ENCODE measurements at regions not wholly inside any gene's neighbourhood (a gene's known extent, or its start where the extent isn't known, plus 50 kb on each side); places are given as distances from the start of the nearest gene placed in this dataset.

- in situ Hi-C loops (cut with MboI; ENCODE audit: low sequenced_read_pairs, unreplicated experiment) = no loop called here
- no peak for TF ChIP-seq CTCF (IDR thresholded peaks at IDR 0.05; ENCODE audit: borderline replicate concordance, control extremely low read depth, extremely low read depth, insufficient read depth, missing control alignments)
- no peak for DNase-seq (ENCODE audit: low spot score)
Measured at GRCh38 chr6:93120154-93120742, 299.1 kb downstream of the EPHA7 start.

GRCh38 chr6:93105907-93106306 is 313.5 kb downstream of the EPHA7 start:
- DNase-seq (ENCODE audit: low spot score) = no peak
- TF ChIP-seq CTCF (IDR thresholded peaks at IDR 0.05; ENCODE audit: borderline replicate concordance, control extremely low read depth, extremely low read depth, insufficient read depth, missing control alignments) = no peak
- in situ Hi-C loops (cut with MboI; ENCODE audit: low sequenced_read_pairs, unreplicated experiment) = no loop called here

DNA sequence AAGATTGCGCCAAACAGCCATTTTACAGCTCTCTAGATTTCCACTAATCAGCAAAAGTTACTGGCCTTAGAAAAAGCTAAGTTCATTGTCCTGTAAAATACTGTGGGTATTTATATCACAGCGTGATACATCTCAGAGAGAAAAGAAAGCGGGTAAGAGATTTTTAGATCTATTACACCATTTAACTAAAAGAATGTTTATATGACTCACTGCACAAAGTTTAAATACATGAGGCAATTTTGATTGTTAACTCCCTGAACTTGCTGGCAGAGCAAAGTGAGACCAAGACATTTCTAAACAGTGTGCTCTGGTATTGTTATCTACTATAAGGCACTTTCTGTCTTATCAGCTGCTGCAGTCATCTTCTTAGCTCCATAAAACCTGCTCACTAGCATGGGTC is 314.3 kb downstream of the EPHA7 start:
- DNase-seq (ENCODE audit: low spot score) = no peak

GRCh38 chr6:93104195-93104817 is 315.1 kb downstream of the EPHA7 start:
- in situ Hi-C loops (cut with MboI; ENCODE audit: low sequenced_read_pairs, unreplicated experiment) = no loop called here
- DNase-seq (ENCODE audit: low spot score) = no peak

More for the DNA sequence above, 314.3 kb downstream of the EPHA7 start:
- in situ Hi-C loops (cut with MboI; ENCODE audit: low sequenced_read_pairs, unreplicated experiment) = no loop called here
- TF ChIP-seq CTCF (IDR thresholded peaks at IDR 0.05; ENCODE audit: borderline replicate concordance, control extremely low read depth, extremely low read depth, insufficient read depth, missing control alignments) = no peak

DNA sequence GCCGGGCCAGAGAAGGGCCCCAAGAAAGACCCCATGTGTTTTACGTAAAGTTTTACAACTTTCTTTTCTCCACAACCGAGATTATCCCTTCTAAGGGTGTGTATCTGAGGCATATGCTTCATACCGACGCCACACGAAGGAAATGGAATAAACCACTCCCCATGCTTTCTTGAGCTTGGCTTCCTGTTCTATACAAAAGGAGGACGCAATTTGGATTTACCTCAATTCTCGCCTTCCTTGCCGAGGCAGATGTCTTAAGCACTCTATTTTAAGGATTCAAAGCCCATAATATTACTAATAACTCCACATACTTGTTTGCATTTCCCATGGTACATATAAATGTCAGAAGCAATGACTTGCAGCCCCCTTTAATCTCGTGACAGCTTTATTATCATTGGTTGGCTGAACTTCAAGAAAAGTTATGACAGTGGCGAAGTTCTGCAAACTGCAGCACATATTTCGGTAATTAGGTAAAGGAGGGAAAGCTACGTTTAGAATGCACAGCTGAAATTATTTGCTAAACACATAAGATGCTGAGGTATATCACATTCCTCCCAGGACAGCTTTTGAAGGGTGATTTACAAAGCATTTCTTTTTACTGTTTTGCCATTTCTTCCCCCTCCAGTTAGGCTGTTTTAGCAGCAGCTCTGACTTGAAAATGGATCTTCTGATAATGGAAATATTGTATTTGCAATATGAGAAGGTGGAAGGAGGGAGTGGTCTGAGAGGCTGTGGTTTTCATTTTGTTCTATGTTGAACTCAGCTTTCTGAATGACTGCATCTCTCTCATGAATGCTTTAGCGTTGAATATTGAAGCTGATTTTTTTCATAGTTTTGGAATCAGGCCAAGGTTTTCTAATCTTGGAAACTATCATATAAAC is 330.5 kb downstream of the EPHA7 start:
- TF ChIP-seq CTCF (IDR thresholded peaks at IDR 0.05; ENCODE audit: borderline replicate concordance, control extremely low read depth, extremely low read depth, insufficient read depth, missing control alignments) = no peak
- no peak for DNase-seq (ENCODE audit: low spot score)
- in situ Hi-C loops (cut with MboI; ENCODE audit: low sequenced_read_pairs, unreplicated experiment) = no loop called here

More at GRCh38 chr6:93104195-93104817, 315.1 kb downstream of the EPHA7 start:
- TF ChIP-seq CTCF (IDR thresholded peaks at IDR 0.05; ENCODE audit: borderline replicate concordance, control extremely low read depth, extremely low read depth, insufficient read depth, missing control alignments) = no peak

DNA sequence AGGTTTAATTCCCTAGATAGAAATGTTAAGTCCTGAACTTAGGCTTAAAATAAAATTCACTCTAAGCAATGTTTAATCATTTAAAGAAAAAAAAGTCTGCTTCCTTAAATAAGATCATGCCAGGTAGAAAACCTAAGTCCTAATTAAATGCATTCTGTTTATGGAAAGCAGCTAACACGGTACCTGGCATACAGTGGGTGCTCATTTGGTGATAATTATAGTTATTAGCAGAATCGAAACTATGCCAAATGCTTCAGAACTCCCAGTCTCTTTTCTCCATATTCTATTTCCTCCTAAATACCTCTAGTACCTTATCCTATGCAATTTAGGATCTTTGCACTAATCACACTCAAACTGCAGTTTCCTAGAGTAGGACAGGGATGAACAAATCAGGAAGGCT is 331.8 kb downstream of the EPHA7 start:
- DNase-seq (ENCODE audit: low spot score) = no peak
- TF ChIP-seq CTCF (IDR thresholded peaks at IDR 0.05; ENCODE audit: borderline replicate concordance, control extremely low read depth, extremely low read depth, insufficient read depth, missing control alignments) = no peak
- in situ Hi-C loops (cut with MboI; ENCODE audit: low sequenced_read_pairs, unreplicated experiment) = no loop called here

Measured in GM13976 (cell line).